HG03565 (cell line): ENCODE measurements at regions not wholly inside any gene's neighbourhood (a gene's known extent, or its start where the extent isn't known, plus 50 kb on each side); places are given as distances from the start of the nearest gene placed in this dataset.

Experiments used
- ATAC-seq: cut with Tn5 transposase; IDR thresholded peaks from one replicate; pipeline ENCODE4 v1.9.1; 2021; ENCODE audit warnings: mild to moderate bottlenecking, moderate library complexity; ENCODE audit not compliant: unreplicated experiment

DNA sequence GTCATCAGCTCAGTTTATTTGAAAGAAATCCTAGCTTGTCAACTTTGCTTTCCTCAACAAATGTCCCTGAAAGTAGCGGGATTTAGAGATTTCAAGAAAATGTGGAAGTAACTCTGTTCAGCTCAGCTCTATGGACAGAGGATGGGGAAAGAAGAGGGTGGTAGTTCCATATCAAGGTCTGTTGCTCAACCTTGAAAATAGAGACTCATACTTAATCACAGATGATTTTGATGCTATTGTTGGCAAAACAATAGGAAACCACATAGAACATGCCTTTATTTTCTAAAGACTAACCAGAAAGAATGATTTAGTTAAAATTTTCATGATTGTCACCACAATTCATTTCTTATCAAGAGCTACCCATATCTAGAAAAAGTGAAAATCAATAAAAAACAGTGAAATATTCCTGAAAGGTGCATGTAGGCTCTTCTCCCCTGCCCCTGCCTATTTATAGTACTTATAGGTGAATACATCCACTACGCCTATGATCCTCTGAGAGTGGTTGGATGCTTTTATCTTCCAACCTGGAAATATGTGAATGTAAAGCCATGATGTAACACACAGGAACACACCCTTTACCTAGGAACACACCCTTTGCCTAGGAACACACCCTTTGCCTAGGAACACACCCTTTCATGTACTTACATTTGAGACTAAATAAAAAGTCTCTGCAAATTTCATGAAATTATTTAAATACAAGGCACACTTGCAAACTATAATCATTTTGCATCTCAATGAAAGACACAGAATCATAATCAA lies 65.8 kb downstream of the ETAA1 start:
- no peak for ATAC-seq

DNA sequence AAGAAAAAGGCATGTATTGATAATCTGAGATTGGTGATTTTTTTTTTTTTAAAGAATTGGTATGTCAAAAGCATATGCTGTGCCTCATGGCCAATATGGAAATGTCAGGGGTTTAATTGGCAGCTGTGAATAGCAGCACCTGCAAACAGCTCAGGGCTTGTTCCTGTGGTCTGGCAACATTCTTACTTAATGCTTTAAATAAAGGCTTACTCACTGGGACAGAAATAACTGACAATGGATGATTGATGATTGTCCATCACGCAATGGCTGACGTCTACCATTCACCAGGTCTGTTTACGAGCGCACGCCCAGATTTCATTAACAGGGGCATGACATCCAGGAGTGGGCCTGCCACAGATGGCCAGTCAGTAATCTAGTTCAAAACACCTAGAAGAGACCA lies 66.7 kb downstream of the ETAA1 start:
- ATAC-seq, result no peak

DNA sequence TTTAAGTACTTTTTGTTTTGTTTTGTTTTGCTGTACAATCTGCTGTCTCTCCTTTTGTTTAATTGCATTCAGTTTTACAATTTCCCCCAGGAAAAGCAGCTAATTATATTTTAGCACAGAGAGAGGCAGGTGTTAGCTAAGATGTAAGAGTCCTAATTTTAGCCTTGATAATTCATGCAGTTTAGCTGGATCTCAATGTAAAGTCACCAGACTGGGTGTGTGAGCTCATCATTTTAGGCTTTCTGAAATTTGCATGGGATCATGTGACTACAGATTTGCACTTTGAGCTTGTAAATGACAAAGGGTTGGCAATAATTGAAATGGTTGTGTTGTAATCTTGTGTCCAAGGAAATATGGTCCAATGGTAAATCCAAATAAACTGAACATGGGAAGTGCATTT lies 68.5 kb downstream of the ETAA1 start:
- ATAC-seq, result no peak

DNA sequence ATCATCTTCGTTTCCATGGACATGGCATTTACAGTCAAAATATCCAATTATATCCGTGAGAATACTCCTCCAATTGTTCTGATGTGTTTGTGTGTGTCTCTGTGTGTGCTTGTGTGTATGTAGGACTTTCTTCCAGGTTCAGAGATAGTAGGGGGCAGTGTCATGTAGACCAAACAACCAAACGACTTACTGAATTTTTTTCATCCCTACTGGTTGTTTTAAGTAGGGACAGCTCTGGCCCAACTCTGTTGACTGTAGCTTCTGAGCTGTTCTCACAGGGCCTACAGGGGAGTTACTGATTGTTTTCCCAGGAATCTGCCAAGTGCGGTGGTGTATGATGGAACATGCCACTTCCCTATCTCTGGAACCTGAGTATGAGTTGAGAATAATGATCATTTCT lies 69.6 kb downstream of the ETAA1 start:
- ATAC-seq, result no peak

DNA sequence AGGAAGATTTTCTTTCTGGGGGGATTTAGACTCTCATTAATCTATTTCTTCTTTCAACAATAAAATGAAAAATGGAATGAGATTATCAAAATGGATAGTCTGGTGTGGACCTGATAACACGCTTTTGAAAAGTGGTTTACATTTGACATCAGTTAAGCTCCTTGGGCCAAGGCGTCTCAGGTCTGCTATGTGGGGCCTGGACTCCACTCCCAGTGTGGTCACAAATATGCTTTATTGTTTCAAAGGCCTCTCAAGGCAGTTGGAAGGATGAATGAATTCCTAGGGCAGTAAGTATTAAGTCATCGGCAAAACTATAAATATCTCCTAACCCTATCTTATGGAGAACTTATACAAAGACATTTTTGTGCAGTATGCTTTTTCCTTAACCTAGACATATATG lies 74.5 kb downstream of the ETAA1 start:
- no peak for ATAC-seq

DNA sequence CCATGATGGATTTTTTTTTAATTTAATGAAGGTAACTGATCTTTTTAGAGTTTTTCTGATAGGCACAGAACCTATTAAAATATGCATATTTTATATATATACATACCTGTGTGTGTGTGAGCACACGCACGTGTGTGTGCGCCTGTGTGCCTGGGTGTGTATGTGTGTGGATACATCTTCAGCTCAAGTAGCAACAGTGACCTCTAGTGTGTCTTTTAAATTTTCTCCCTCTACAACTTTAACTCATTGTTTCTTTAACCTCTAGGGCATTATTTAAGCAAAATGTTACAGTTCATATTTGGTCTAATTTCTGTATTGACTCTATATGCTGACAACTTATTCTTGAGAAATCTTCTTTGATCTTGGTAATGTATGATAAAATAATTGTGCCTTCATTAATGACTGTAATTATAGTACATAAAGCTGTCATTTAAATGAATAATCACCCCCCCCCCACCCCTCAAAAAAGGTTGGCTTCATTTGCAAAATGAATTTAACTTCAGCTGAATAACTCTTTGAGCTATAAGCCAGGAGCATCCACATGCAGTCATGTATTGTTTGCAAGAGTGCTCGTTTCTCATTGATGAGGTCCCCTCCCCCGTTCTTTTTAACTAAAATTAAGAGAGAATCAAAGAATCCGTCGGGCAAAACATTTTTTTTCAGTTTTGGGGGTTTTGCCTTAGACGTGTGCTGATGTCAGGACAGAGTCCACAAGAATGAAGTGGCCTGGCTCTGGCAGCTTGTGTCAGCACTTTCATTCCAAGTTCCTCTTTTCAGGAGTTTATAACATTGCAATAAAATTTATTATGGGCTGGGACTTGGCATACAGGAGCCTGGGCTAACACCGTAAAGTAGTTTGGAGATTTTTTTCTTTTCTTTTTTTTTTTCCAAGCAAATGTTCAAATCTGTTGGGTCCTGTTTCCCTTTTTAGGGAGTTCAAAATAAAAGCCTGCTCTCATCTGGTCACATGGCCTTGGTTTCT lies 80.0 kb downstream of the ETAA1 start:
- ATAC-seq, result no peak

DNA sequence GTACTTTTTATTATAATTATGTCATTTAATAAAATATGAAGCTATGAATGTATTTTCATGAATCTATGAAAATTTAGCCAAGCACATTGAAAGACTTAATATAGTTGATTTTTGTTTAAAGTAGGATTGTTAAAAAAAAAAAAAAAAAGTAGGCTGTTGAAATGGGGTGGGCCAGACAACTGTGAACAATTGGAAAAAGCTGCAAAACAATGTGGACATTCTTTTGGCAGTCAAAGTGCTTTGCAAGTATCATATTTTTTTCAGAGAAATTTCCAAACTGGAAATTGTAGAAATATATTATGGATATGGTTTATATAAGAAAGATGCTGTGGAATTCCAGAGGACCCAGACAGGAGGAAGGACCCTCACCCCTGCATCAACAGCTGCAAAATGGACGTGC lies 82.1 kb downstream of the ETAA1 start:
- no peak for ATAC-seq

DNA sequence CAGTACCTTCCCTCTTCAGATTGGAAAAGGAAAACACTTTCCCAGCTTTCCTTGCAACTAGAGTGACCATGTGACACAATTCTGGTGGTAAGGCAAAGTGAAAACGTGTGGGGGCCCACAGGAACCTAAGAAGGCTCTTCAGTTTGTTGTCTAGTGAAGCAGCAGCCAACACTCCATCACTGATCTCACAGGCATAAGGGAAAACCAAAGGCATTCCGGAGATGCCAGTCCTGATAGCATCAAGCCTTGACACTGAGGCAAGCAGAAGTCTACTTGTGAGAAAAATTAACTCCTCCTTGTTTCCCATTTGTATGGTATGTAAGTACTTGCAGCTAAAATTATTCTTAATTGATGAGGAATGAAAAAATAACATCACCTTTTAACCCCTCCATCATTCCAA lies 88.3 kb downstream of the ETAA1 start:
- no peak for ATAC-seq

DNA sequence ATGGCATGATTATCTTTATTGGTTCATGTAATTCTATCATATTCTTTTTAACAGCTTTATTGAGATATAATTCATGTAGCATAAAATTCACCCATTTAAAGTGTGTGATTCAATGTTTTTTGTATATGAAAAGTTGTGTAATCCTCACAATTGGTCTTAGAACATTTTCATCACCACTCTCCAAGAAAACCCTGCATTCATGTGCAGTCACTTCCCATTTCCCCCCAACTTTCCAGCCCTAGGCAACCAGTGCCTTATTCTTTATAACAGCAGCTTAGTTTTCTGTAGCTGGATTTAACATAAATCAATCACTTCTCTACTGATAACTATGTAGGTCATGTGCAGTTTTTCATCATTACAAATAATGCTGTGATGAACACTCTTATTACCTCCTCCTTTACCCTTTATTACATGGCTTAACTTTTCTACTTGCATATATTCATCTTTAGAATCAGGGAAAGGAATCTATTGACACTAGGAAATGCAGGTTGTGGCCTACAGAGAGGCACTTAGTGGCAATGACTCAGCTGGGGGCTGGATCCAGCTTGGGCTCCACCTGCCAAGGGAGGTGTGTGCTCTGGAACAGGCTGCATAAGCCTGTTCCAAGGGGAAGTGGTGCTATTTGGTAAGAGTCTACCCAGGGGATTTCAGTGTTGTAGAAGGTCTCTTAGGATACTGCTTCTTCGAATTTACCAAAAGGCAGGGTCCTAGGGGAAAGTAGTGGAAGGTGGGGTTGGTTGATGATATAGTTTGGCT lies 89.1 kb downstream of the ETAA1 start:
- no peak for ATAC-seq

DNA sequence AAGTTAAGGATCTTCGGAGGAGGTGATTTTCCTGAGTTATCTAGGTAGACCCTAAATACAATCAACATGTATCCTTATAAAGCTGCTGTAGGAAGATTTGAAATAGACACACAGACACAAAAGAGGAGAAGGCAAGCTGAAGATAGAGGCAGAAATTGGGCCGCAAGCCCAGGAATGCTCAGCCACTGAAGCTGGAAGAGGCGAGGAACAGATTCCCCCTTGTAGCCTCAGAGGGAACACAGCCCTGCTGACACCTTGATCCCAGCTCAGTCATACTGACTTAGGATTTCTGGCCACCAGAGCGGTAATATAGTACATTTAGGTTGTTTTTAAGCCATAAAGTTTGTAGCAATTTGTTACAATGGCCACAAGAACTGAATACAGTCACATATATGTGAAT lies 90.9 kb downstream of the ETAA1 start:
- ATAC-seq, result no peak

DNA sequence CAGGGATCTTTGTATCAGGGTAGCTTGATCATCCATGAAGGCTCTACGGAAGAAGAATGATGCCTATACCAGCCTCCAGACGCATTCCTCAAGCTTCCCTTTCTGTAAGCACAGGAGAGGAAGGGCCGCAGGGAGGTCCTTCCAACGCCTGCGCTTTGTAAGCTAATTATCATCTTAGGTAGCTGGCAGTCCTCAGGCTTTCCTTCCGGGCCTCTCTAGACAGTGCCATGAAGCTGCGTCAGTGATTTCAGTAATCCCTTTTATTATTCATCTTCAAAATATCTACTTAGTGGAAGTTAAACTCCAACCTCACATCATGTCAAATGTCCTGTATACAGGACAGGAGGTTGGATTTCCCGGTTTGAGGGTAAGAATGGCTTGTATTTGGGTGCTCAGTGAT lies 92.3 kb downstream of the ETAA1 start:
- no peak for ATAC-seq

DNA sequence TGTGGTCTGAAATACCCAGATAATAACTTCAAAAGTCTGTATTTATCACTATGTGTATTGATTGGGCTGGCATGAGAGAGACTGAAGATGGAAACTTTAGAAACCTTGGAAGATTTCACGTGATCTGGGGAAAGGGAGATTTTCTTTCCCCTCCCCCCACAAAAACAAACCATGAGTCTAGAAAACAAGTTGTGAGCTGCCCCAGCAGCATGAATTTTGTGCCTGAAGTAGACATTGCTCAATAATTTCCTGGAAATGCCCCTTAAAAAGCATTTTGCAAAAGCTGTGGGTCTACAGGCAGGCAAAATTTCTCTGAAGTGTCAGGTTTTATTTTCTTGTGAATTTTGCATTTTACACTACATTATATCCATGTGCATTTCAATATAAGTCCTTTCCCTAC lies 101.8 kb downstream of the ETAA1 start:
- ATAC-seq, result no peak

DNA sequence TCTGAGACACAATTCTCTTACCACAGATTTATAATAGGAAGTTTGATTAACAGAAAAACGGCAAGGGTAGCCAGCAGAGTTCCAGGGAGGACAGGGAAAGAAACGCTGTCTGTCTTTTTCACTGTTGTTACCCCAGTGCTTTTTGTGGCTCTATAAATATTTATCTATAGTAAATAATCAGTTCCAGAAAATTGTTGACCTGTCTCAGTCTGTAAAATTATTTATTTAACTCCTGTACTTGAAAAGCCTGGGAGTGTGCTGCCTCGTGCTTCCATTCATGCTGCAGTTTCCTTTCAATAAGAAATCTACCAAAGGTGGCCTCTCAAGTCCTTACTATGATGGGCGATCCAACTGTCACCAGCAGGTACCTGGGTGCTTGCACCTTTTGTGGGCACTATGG lies 102.9 kb downstream of the ETAA1 start:
- ATAC-seq, result no peak

DNA sequence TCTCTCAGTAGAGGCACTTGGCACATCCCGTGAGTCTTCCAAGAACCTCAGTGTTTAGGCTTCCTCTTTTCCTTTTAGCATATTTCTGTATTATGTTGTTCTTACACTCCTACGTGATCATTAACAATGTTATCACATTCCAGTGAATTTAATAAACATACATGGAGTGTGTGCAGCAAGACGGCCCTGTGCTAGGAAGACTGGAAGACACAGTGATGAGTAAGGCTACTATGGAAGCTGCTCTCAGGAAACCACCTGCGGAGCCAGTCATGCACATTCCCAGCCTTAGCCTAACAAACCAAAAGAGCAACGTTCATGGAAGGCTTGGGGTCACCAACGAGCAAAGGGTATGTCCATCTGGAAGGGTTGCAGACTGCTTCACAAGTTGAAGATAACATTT lies 103.4 kb downstream of the ETAA1 start:
- no peak for ATAC-seq

DNA sequence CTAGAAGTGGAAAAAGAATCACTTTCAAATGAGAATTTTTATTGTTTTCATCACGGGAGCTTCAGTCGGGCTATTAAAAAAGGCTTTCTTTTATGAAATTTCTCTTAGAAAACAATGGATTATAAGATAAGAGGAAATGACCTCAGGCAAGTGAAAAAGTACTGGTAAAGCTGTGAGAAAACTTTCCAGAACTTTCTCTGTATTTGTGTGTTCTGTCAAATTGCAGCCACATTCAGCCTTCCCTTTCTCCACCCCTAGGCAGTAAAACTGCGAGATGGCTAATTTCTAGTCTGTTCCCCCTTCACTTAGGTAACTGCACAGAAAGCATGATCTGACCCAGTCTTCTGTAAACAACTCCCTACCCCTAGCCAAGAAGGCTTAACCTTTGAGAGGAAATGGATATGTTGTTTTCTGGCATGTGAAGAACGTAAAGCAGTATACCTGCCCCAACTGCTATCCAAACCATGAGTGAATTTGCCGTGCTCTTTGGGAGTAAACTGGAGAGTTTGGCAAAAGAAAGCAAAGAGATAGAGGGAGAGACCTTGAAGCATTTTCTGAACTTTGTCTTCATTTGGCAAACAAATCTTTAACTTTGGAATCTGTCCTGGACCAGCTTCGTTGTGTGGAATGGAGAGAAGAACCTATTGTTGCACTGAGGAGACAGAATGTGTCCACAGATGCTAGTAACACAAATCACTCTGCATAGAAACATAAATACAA lies 105.4 kb downstream of the ETAA1 start:
- no peak for ATAC-seq

DNA sequence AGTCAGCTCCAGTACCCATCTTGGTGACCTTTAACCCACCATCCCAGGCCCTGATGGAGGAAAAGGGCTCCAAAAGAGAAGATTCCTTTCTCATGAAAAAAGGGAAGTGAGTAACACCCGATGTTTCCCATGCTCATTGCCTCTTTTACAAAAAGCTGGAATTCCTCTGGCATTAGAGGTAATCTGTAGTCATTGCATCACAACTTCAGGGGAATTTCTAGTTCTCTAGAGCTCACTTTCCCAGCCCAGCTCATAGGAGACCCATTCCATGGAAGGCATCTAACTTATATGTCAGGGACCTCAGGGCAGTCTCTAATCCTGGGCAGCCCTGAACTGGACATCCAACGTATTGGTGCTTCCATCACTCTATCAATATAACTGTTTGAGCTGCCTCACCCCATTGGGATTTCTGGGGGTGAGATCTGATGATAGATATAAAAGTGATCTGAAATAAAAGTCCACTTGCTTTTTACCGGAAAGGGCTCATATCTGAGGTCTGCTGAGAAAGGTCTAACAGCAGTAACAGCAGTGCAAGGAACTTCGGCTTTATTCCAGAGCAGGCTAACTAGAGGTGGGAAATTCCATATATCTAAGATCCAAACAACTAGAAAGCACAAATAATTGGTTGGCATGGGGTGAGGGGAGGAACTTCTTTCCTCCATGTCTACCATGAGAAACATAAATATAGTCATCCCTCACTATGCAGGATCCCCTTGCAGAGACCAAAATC lies 106.1 kb downstream of the ETAA1 start:
- ATAC-seq, result no peak

DNA sequence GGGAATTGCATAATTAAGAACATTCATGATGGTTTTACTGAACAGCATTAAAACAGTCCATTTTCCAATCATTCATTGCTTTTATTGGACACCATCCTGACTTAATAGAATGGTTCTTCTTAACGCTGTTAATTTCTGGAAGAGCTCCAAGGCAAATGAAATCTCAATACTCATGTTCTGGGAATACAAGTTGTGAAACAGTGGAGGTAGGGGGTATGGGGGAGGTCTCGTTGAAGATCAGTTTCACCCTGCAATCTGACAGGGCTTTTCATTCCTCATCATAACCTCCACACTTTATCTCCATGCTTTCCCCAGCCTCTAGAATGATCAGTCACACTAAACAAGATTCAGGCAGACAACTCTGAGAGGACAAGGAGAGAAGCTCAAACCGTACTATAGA lies 113.6 kb downstream of the ETAA1 start:
- no peak for ATAC-seq

DNA sequence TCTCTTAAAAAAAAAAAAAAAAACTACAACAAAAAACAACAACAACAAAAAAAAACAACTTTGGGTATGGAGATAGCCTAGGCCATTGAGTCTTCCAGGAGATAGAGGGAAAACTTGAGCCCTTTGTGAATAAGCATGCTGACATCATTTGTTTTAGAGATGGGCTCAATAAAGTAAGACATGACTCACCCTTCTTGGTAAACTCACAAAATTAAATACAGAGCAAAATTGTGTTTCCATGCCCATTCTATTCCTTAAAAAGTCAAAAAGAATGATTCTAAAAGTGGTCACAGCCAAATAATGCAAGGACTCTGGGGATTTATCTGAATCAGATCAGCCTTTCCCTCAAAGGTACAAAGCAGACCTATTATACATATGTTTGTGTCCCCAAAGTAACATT lies 117.4 kb downstream of the ETAA1 start:
- no peak for ATAC-seq

DNA sequence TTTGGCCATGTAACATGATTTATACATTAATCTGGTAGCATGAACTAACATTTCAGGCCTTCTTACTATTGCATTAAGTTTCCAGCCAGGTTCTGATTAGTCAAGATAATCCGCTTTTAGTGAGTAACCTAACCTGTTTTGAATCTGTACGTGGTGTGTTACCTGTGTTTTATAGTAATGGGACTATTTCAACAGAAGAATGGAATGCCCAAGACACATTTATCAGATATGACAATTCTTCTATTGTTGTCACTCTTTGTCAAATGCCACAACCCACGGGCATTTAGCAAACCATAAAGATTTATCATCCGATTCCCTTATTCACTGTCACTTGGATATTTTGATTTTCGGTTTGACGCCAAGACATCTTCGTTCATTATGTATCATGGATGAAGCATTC lies 117.9 kb downstream of the ETAA1 start:
- ATAC-seq, result no peak

DNA sequence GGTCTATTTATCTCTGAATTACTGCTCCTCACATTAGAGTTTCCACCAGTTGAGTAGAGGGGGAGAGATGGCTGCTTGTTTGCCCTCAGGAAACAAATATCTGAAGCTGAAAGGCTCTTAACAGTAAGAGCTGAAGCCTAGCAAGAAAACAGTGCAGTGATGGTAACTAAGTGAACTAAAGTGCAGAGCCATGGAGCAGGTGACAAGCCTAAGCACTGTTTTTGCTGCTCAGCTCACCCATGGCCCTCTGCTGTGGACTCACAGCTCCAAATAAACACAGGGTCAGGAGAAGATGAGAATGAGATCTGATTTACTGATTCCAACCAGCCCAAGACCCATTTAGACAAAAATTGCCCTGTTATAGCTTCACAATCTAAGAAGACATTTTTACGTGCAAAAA lies 118.4 kb downstream of the ETAA1 start:
- no peak for ATAC-seq
